Stimulated activated memory B cell treated with anti-CD40 and anti-IgM and Interleukin-4, amounts not matched to agents 10 μg/mL and 1 μg/mL and 100 μg/mL, for 72 hours (primary cell): ENCODE measurements at regions not wholly inside any gene's neighbourhood (a gene's known extent, or its start where the extent isn't known, plus 50 kb on each side); places are given as distances from the start of the nearest gene placed in this dataset.
"Not testable (repeated sequence)": the region's sequence is repeated elsewhere in the genome, so short reads cannot be mapped to it uniquely, and the experiment has no call there.

Experiments
- ATAC-seq: fragments of 150-1000 bp; cut with Tn5 transposase; 2 replicates; pipeline ENCODE4 v1.10.0; 2021
- H3K27ac Mint-ChIP-seq: one replicate; pipeline ENCODE4 v1.8.0; 2022; ENCODE audit warnings: mild to moderate bottlenecking, mixed read lengths
- H3K27me3 Mint-ChIP-seq: one replicate; pipeline ENCODE4 v1.8.0; 2022; ENCODE audit warnings: mixed read lengths
- H3K36me3 Mint-ChIP-seq: one replicate; pipeline ENCODE4 v1.8.0; 2022; ENCODE audit warnings: mixed read lengths
- H3K4me1 Mint-ChIP-seq: one replicate; pipeline ENCODE4 v1.8.0; 2022; ENCODE audit warnings: mixed read lengths
- H3K4me3 Mint-ChIP-seq: one replicate; pipeline ENCODE4 v1.8.0; 2022; ENCODE audit warnings: mild to moderate bottlenecking, moderate library complexity, mixed read lengths
- H3K9me3 Mint-ChIP-seq: one replicate; pipeline ENCODE4 v1.8.0; 2022; ENCODE audit warnings: mixed read lengths

DNA sequence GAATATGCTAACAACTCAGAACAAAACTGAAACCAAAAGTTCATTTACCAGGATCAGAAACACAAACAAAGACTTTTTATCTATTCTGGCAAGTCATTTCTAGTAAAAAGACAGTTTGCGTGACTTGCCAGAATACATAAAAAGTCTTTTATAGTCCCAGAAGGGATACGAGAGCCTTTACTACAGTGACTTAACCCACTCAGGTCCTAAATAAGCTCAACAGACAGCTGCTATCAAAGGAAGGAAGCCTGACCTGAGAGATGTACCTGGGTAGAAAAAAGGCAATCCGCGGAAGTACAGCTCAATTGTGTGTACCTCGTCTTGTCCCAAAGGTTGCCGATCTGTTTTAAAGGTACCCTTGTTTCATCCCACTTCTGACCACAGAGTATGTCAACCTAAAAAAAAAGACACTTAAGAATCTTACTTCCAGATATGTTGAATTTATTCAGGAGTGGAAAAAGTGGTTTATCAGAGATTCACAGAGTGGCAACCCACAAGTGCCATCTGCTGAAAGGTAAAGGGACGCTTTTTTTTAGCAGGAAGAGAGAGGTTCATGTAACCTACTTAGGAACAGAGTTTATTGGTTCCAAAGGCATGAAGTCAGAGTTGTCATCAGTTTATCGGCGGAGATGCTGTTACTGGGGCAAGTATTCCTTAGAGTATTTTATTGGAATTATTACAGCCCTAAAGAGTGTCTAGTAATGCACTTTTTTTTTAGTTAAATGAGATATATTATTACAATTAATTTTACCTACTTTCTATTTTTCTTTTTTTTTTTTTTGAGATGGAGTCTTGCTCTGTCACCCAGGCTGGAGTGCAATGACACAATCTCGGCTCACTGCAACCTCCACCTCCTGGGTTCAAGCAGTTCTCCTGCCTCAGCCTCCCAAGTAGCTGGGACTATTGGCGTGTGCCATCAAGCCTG lies 69.7 kb upstream of the C1QTNF9B start:
- H3K36me3 Mint-ChIP-seq, result no peaks in the 10 kb centered on the region
- ATAC-seq, result no peak
- no peaks in the 10 kb centered on the region for H3K4me1 Mint-ChIP-seq
- no peak overlapping the region for H3K27ac Mint-ChIP-seq
- no peaks in the 10 kb centered on the region for H3K27me3 Mint-ChIP-seq
- H3K9me3 Mint-ChIP-seq, result no peaks in the 10 kb centered on the region
- H3K4me3 Mint-ChIP-seq, result no peak overlapping the region

DNA sequence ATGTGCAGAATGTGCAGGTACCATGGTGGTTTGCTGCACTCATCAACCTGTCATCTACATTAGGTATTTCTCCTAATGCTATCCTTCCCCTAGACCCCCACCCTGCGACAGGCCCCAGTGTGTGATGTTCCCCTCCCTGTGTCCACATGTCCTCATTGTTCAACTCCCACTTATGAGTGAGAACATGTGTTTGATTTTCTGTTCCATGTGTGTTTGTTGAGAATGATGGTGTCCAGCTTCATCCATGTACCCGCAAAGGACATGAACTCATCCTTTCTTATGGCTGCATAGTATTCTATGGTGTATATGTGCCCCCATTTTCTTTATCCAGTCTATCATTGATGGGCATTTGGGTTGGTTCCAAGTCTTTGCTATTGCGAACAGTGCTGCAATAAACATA lies 70.5 kb upstream of the C1QTNF9B start:
- not testable (repeated sequence) for H3K9me3 Mint-ChIP-seq, H3K36me3 Mint-ChIP-seq, H3K4me1 Mint-ChIP-seq, H3K4me3 Mint-ChIP-seq, H3K27me3 Mint-ChIP-seq, H3K27ac Mint-ChIP-seq, ATAC-seq

DNA sequence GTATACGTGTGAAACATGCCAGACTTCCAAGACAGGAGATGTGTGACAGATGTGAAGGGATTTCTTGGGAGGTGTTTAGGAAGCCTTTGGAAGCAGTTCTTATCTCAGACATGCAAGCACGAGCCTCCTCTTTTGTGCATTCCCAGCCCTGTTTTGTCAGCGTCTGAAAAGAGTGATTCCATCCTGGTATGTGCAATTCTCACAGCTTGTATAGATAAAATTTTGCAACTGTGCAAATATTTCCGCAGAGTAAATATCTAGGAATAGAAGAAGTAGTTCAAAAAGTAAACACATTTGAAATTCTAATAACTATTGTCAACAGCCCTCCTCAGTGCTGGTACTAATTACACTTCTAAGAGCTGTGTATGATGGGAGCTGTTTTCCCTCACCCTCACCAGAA lies 72.3 kb upstream of the C1QTNF9B start:
- Mint-ChIP-seq H3K27me3 (no peaks in the 10 kb centered on the region), H3K4me3 (no peak overlapping the region), H3K27ac (no peak overlapping the region), H3K9me3 (no peaks in the 10 kb centered on the region), H3K4me1 (no peaks in the 10 kb centered on the region), H3K36me3 (no peaks in the 10 kb centered on the region)
- ATAC-seq, result no peak

- Mint-ChIP-seq H3K9me3 (no peaks in the 10 kb centered on the region), H3K4me1 (peaks cover 16% of the 10 kb centered on the region), H3K4me3 (peak overlapping the region; percentile 72), H3K27ac (no peak overlapping the region), H3K27me3 (peaks cover 39% of the 10 kb centered on the region), H3K36me3 (no peaks in the 10 kb centered on the region)
- ATAC-seq, result peak; percentile 64
Observed at GRCh38 chr13:23979361-23980159, 82.3 kb upstream of the C1QTNF9B start.

DNA sequence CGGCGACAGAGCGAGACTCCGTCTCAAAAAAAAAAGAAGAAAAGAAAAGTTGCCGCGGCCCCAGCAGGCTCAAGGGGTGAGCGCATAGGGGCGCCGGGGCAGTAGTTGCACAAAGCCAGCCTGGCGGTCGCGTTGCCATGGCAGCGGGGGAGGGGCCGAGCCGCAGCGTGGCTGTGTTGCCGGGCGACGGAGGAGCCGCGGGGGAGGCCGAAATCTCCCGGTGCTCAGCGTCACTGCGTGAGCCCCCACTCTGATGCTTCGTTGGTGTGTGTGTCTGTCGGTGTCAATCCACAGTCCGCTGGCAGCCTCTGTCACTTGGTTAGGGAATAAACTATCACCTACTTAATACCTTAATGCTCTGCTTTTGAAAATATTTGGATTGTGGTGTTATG lies 82.9 kb upstream of the C1QTNF9B start:
- Mint-ChIP-seq H3K27ac (no peak overlapping the region), H3K36me3 (no peaks in the 10 kb centered on the region), H3K27me3 (peaks cover 40% of the 10 kb centered on the region), H3K4me1 (peaks cover 16% of the 10 kb centered on the region), H3K9me3 (no peaks in the 10 kb centered on the region), H3K4me3 (peak overlapping the region; percentile 72)
- peak; percentile 74 for ATAC-seq

DNA sequence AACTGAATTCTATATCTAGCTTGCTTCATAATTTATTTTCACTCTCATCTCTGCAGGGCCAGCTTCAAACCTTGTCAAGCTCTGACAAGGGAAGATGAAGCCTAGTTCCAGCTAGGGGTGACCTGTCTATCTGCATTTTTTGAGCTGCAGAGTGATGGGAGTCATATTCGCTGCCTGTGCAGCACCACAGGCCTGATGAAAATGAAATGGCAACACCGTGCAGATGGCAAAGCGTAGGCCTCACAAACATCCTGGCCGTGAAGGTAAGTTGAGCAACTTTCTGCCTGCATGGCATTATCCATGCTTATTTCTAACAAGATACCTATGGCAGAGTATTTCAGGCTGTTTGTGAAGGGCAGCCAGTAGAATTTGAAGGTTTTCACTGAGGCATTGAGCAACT lies 86.4 kb upstream of the C1QTNF9B start:
- H3K4me3 Mint-ChIP-seq, result no peak overlapping the region
- H3K27ac Mint-ChIP-seq, result no peak overlapping the region
- H3K36me3 Mint-ChIP-seq, result no peaks in the 10 kb centered on the region
- no peak for ATAC-seq
- H3K9me3 Mint-ChIP-seq, result no peaks in the 10 kb centered on the region
- peaks cover 42% of the 10 kb centered on the region for H3K27me3 Mint-ChIP-seq
- H3K4me1 Mint-ChIP-seq, result peaks cover 16% of the 10 kb centered on the region

- no peak overlapping the region for H3K4me3 Mint-ChIP-seq
- peaks cover 42% of the 10 kb centered on the region for H3K27me3 Mint-ChIP-seq
- no peaks in the 10 kb centered on the region for H3K9me3 Mint-ChIP-seq
- ATAC-seq, result no peak
- H3K4me1 Mint-ChIP-seq, result peaks cover 9% of the 10 kb centered on the region
- H3K27ac Mint-ChIP-seq, result no peak overlapping the region
- H3K36me3 Mint-ChIP-seq, result no peaks in the 10 kb centered on the region
Observed at GRCh38 chr13:23984546-23984945, 87.2 kb upstream of the C1QTNF9B start.

DNA sequence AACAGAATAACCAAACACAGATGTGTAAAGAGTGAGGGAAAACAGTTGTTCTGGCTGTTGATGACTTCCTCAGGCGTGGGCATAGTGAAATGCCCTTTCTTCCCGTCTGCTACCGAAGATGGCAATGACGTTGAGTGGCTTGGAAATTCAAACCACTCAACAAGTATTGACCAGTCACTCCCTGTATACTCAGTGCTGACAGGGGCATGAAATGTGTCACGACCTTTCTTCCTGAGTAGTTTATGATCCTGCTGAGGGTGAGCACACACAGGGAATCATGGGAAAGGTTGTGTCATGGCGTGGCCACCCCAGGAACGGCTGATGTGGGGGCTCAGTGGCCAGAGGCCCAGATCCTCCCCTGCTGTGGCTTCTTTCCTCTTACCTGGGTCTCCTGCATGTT lies 87.8 kb upstream of the C1QTNF9B start:
- no peaks in the 10 kb centered on the region for H3K9me3 Mint-ChIP-seq
- ATAC-seq, result no peak
- H3K27me3 Mint-ChIP-seq, result peaks cover 42% of the 10 kb centered on the region
- no peaks in the 10 kb centered on the region for H3K36me3 Mint-ChIP-seq
- H3K4me1 Mint-ChIP-seq, result peaks cover 4% of the 10 kb centered on the region
- H3K27ac Mint-ChIP-seq, result no peak overlapping the region
- no peak overlapping the region for H3K4me3 Mint-ChIP-seq

- Mint-ChIP-seq H3K4me3 (no peak overlapping the region), H3K4me1 (no peaks in the 10 kb centered on the region), H3K27ac (no peak overlapping the region), H3K27me3 (peaks cover 42% of the 10 kb centered on the region), H3K36me3 (no peaks in the 10 kb centered on the region), H3K9me3 (no peaks in the 10 kb centered on the region)
- ATAC-seq, result no peak
Observed at GRCh38 chr13:23985839-23986238, 88.5 kb upstream of the C1QTNF9B start.

- no peak overlapping the region for H3K27ac Mint-ChIP-seq
- no peaks in the 10 kb centered on the region for H3K4me1 Mint-ChIP-seq
- no peaks in the 10 kb centered on the region for H3K36me3 Mint-ChIP-seq
- H3K4me3 Mint-ChIP-seq, result no peak overlapping the region
- no peak for ATAC-seq
- peaks cover 50% of the 10 kb centered on the region for H3K27me3 Mint-ChIP-seq
- H3K9me3 Mint-ChIP-seq, result no peaks in the 10 kb centered on the region
Observed at GRCh38 chr13:23986619-23987018, 89.3 kb upstream of the C1QTNF9B start.

DNA sequence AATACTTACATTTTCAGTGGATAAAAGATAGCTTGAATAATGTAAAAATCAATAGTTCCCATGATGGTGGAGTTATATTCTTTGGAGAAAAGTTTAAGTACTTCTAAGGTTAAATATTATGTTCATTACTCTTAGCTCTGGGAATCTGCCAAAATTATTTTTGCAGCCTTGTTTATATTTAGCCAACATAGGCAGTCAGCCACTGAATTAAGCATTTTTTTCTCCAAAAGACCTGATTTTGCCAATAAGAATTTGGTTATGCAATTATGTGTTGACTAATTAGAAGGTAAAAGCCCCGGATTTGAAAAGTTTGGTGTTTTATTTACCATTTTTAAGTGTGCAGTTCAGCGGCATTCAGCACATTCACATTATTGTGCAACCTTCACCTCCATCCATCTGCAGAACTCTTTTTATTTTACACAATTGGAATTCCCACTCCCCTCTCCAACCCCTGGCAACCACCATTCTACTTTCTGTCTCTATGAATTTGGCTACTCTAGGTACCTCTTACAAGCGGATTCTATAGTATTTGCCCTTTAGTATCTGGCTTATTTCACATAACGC lies 90.1 kb upstream of the C1QTNF9B start:
- Mint-ChIP-seq H3K4me1 (no peaks in the 10 kb centered on the region), H3K27ac (no peak overlapping the region), H3K36me3 (no peaks in the 10 kb centered on the region), H3K4me3 (no peak overlapping the region), H3K9me3 (no peaks in the 10 kb centered on the region), H3K27me3 (peaks cover 50% of the 10 kb centered on the region)
- no peak for ATAC-seq

DNA sequence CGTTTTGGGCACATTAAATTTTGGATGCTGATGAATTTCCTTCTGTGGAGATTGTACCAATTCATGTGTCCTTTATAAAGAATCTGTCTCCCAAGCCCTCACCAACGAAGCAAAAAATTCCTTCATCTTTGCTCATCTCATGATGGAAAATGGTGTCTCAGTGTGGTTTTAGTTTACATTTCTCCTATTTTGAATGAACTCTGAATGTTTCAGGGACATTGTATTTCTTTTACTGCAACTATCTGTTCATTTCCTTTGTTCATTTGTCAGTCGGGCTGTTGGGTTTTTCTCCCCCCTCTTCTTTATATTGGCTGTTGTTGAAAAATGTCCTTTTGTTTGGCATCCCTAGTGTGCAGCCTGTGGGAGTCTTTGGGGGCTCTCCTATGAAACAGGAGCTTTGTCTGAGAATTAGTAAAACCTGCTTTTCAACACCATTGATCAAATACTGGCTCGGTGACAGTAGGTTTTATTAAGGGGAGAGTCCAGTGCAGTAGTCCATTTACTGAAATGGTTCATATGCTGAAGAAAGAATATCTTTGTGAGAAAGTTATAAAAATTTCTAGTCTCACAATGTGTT lies 91.3 kb upstream of the C1QTNF9B start:
- H3K27ac Mint-ChIP-seq, result no peak overlapping the region
- peaks cover 43% of the 10 kb centered on the region for H3K27me3 Mint-ChIP-seq
- no peak for ATAC-seq
- no peaks in the 10 kb centered on the region for H3K4me1 Mint-ChIP-seq
- H3K36me3 Mint-ChIP-seq, result no peaks in the 10 kb centered on the region
- no peak overlapping the region for H3K4me3 Mint-ChIP-seq
- no peaks in the 10 kb centered on the region for H3K9me3 Mint-ChIP-seq

DNA sequence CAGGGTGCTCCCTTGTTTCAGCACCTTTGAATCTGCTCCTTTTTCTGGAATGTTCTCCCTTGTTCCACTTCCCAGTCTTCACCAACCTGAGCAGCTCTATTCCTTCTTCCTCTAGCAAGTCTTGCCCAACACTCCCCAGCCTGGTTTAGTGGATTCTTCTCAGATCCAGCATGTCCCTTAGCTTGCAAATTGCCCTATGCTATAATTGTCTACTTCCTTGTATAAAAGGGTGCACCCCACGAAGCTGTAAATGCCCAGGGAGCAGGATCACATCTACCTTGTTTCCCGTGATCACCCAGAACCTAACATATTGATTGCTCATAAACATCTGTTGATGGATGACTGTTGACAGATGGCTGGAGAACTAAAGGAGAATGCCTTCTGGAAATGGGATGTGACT lies 93.2 kb upstream of the C1QTNF9B start:
- Mint-ChIP-seq H3K4me1 (no peaks in the 10 kb centered on the region), H3K9me3 (no peaks in the 10 kb centered on the region), H3K4me3 (no peak overlapping the region), H3K36me3 (no peaks in the 10 kb centered on the region), H3K27ac (no peak overlapping the region), H3K27me3 (peaks cover 48% of the 10 kb centered on the region)
- ATAC-seq, result no peak

DNA sequence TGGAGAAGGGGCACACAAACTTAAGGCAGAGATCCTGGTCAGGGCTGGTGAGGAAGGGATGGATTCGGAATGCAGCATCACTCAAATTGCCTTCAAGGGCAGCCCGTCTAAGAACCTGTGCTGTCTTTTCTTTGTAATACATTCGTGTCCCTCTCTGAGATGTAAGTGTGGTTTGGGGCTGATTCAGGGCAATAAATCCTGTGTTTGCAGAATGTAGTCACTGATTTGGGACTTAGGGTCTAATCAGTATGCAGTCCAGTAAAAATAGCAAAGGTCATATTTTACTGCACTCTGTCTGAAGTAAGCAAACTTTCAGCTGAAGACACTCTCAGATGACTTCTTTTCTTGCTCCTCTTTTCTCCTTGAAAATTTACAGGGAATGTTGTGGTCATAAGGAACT lies 93.8 kb upstream of the C1QTNF9B start:
- ATAC-seq, result no peak
- no peak overlapping the region for H3K4me3 Mint-ChIP-seq
- H3K9me3 Mint-ChIP-seq, result no peaks in the 10 kb centered on the region
- no peak overlapping the region for H3K27ac Mint-ChIP-seq
- H3K27me3 Mint-ChIP-seq, result peaks cover 45% of the 10 kb centered on the region
- H3K36me3 Mint-ChIP-seq, result no peaks in the 10 kb centered on the region
- no peaks in the 10 kb centered on the region for H3K4me1 Mint-ChIP-seq
